Neural crest cell (in vitro differentiated cells): ENCODE measurements at regions not wholly inside any gene's neighbourhood (a gene's known extent, or its start where the extent isn't known, plus 50 kb on each side); places are given as distances from the start of the nearest gene placed in this dataset.

ENCODE experiments used
- DNase-seq: peaks from one replicate; pipeline ENCODE4 v3.0.0; 2021; ENCODE audit warnings: low read depth, mixed read lengths, low spot score
- H3K27ac Mint-ChIP-seq: one replicate; pipeline ENCODE4 v1.8.0; 2021; ENCODE audit warnings: mild to moderate bottlenecking, mixed read lengths; ENCODE audit not compliant: unreplicated experiment
- H3K27me3 Mint-ChIP-seq: 2 replicates; pipeline ENCODE4 v1.8.0; 2021; ENCODE audit warnings: low read depth, mild to moderate bottlenecking, mixed read lengths
- H3K36me3 Mint-ChIP-seq: 2 replicates; pipeline ENCODE4 v1.8.0; 2021; ENCODE audit warnings: low read depth, mild to moderate bottlenecking, mixed read lengths
- H3K4me1 Mint-ChIP-seq: 2 replicates; pipeline ENCODE4 v1.8.0; 2021; ENCODE audit warnings: mixed read lengths
- H3K4me3 Mint-ChIP-seq: one replicate; pipeline ENCODE4 v1.8.0; 2021; ENCODE audit warnings: mild to moderate bottlenecking, mixed read lengths
- H3K9me3 Mint-ChIP-seq: 2 replicates; pipeline ENCODE4 v1.8.0; 2021; ENCODE audit warnings: mixed read lengths
- TF ChIP-seq, protein P1 (sequence below): fragments of 200-600 bp; sonication (generic); conservative IDR thresholded peaks from 2 replicates; pipeline ENCODE4 v1.5.0; 2021; ENCODE audit warnings: antibody characterized with exemption, mild to moderate bottlenecking

- no peak overlapping the region for H3K4me3 Mint-ChIP-seq
- no peaks in the 10 kb centered on the region for H3K9me3 Mint-ChIP-seq
- H3K27ac Mint-ChIP-seq: no peak overlapping the region
- H3K36me3 Mint-ChIP-seq: no peaks in the 10 kb centered on the region
- no peaks in the 10 kb centered on the region for H3K4me1 Mint-ChIP-seq
- no peak for DNase-seq
- TF ChIP-seq, protein P1, sequence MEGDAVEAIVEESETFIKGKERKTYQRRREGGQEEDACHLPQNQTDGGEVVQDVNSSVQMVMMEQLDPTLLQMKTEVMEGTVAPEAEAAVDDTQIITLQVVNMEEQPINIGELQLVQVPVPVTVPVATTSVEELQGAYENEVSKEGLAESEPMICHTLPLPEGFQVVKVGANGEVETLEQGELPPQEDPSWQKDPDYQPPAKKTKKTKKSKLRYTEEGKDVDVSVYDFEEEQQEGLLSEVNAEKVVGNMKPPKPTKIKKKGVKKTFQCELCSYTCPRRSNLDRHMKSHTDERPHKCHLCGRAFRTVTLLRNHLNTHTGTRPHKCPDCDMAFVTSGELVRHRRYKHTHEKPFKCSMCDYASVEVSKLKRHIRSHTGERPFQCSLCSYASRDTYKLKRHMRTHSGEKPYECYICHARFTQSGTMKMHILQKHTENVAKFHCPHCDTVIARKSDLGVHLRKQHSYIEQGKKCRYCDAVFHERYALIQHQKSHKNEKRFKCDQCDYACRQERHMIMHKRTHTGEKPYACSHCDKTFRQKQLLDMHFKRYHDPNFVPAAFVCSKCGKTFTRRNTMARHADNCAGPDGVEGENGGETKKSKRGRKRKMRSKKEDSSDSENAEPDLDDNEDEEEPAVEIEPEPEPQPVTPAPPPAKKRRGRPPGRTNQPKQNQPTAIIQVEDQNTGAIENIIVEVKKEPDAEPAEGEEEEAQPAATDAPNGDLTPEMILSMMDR: no peak
- no peaks in the 10 kb centered on the region for H3K27me3 Mint-ChIP-seq
Measured at GRCh38 chr3:82891028-82891427, 1129.6 kb upstream of the GBE1 start.

- TF ChIP-seq, protein P1: no peak
- Mint-ChIP-seq H3K27ac (no peak overlapping the region), H3K4me3 (no peak overlapping the region), H3K4me1 (no peaks in the 10 kb centered on the region), H3K9me3 (peaks cover 9% of the 10 kb centered on the region), H3K27me3 (no peaks in the 10 kb centered on the region), H3K36me3 (no peaks in the 10 kb centered on the region)
- no peak for DNase-seq
Measured at GRCh38 chr3:82883072-82883471, 1121.6 kb upstream of the GBE1 start.

GRCh38 chr3:82875401-82875800 is 1114.0 kb upstream of the GBE1 start:
- no peak for DNase-seq

GRCh38 chr3:82839871-82840270 is 1078.4 kb upstream of the GBE1 start:
- no peak overlapping the region for H3K4me3 Mint-ChIP-seq
- H3K27ac Mint-ChIP-seq: no peak overlapping the region
- no peaks in the 10 kb centered on the region for H3K27me3 Mint-ChIP-seq
- peaks cover 20% of the 10 kb centered on the region for H3K9me3 Mint-ChIP-seq
- peaks cover 11% of the 10 kb centered on the region for H3K36me3 Mint-ChIP-seq
- TF ChIP-seq, protein P1: no peak
- H3K4me1 Mint-ChIP-seq: no peaks in the 10 kb centered on the region
- DNase-seq: no peak

More at GRCh38 chr3:82875401-82875800, 1114.0 kb upstream of the GBE1 start:
- Mint-ChIP-seq H3K27ac (no peak overlapping the region), H3K27me3 (no peaks in the 10 kb centered on the region), H3K36me3 (no peaks in the 10 kb centered on the region), H3K4me3 (no peak overlapping the region), H3K9me3 (peaks cover 7% of the 10 kb centered on the region), H3K4me1 (no peaks in the 10 kb centered on the region)
- TF ChIP-seq, protein P1: no peak

- H3K4me3 Mint-ChIP-seq: no peak overlapping the region
- TF ChIP-seq, protein P1: no peak
- no peak for DNase-seq
- no peak overlapping the region for H3K27ac Mint-ChIP-seq
- H3K9me3 Mint-ChIP-seq: peaks cover 10% of the 10 kb centered on the region
- H3K27me3 Mint-ChIP-seq: no peaks in the 10 kb centered on the region
- H3K4me1 Mint-ChIP-seq: no peaks in the 10 kb centered on the region
- H3K36me3 Mint-ChIP-seq: peaks cover 3% of the 10 kb centered on the region
Measured at GRCh38 chr3:82834098-82834497, 1072.7 kb upstream of the GBE1 start.

GRCh38 chr3:82824491-82824890 is 1063.0 kb upstream of the GBE1 start:
- Mint-ChIP-seq H3K36me3 (peaks cover 2% of the 10 kb centered on the region), H3K27ac (no peak overlapping the region), H3K4me3 (no peak overlapping the region), H3K27me3 (no peaks in the 10 kb centered on the region), H3K4me1 (no peaks in the 10 kb centered on the region), H3K9me3 (no peaks in the 10 kb centered on the region)
- TF ChIP-seq, protein P1: no peak
- no peak for DNase-seq
